ENCODE measurements at regions not wholly inside any gene's neighbourhood (a gene's known extent, or its start where the extent isn't known, plus 50 kb on each side); places are given as distances from the start of the nearest gene placed in this dataset.

- TF ChIP-seq CTCF (IDR thresholded peaks at IDR 0.05) (no peak), POLR2A (IDR thresholded peaks at IDR 0.05) (no peak)
Observed at GRCh38 chr1:172941945-172942344, 108.8 kb downstream of the TNFSF18 start.

All from breast epithelium (tissue), 3 donors.